MM.1S (cell line): ENCODE measurements at regions not wholly inside any gene's neighbourhood (a gene's known extent, or its start where the extent isn't known, plus 50 kb on each side); places are given as distances from the start of the nearest gene placed in this dataset.

Experiments used
- DNase-seq: peaks from one replicate; pipeline ENCODE4 v3.0.0-alpha.2; 2015
- H2AFZ ChIP-seq: fragments of 300-600 bp; sonication (generic); 2 replicates; pipeline ENCODE4 v1.6.0; 2016; ENCODE audit warnings: antibody characterized with exemption, low read length
- H3F3A ChIP-seq: fragments of 300-600 bp; sonication (generic); 2 replicates; pipeline ENCODE4 v1.6.1; 2016; ENCODE audit warnings: mild to moderate bottlenecking, antibody characterized with exemption, low read length, moderate library complexity, mixed read lengths; ENCODE audit not compliant: insufficient read depth
- H3K27ac ChIP-seq: fragments of 300-600 bp; sonication (generic); 2 replicates; pipeline ENCODE4 v1.5.1; 2016; ENCODE audit warnings: mild to moderate bottlenecking, low read length
- H3K27me3 ChIP-seq: fragments of 300-600 bp; sonication (generic); replicated peaks from 2 replicates; pipeline ENCODE4 v1.6.0; 2016; ENCODE audit warnings: low read length; ENCODE audit not compliant: insufficient read depth
- H3K36me3 ChIP-seq: fragments of 300-600 bp; sonication (generic); replicated peaks from 2 replicates; pipeline ENCODE4 v1.6.1; 2016; ENCODE audit warnings: mild to moderate bottlenecking, low read length, mixed read lengths; ENCODE audit not compliant: insufficient read depth
- H3K4me1 ChIP-seq: fragments of 300-600 bp; sonication (generic); 2 replicates; pipeline ENCODE4 v1.6.1; 2016; ENCODE audit warnings: low read length, mixed read lengths
- H3K4me2 ChIP-seq: fragments of 300-600 bp; sonication (generic); 2 replicates; pipeline ENCODE4 v1.6.0; 2016; ENCODE audit warnings: low read depth, low read length
- H3K4me3 ChIP-seq: fragments of 300-600 bp; sonication (generic); 2 replicates; pipeline ENCODE4 v1.5.1; 2016; ENCODE audit warnings: low read length, mixed read lengths
- H3K79me2 ChIP-seq: fragments of 300-600 bp; sonication (generic); 2 replicates; pipeline ENCODE4 v1.6.1; 2016; ENCODE audit warnings: mixed run types, low read length, mixed read lengths
- H3K9ac ChIP-seq: fragments of 300-600 bp; sonication (generic); 2 replicates; pipeline ENCODE4 v1.6.1; 2016; ENCODE audit warnings: low read length, mixed read lengths
- H3K9me2 ChIP-seq: fragments of 300-600 bp; sonication (generic); replicated peaks from 2 replicates; pipeline ENCODE4 v1.6.1; 2016; ENCODE audit warnings: mild to moderate bottlenecking, low read length, mixed read lengths; ENCODE audit not compliant: insufficient read depth
- H3K9me3 ChIP-seq: fragments of 300-600 bp; sonication (generic); replicated peaks from 2 replicates; pipeline ENCODE4 v1.6.1; 2016; ENCODE audit warnings: mild to moderate bottlenecking, low read length, mixed read lengths; ENCODE audit not compliant: insufficient read depth
- H4K20me1 ChIP-seq: fragments of 300-600 bp; sonication (generic); 2 replicates; pipeline ENCODE4 v1.6.1; 2016; ENCODE audit warnings: mild to moderate bottlenecking, low read length, moderate library complexity, mixed read lengths; ENCODE audit not compliant: insufficient read depth
- CTCF ChIP-seq: fragments of 300-600 bp; sonication (generic); IDR thresholded peaks from 2 replicates; pipeline ENCODE4 v1.5.1; 2016; ENCODE audit warnings: antibody characterized with exemption, low read length, mixed read lengths
- EZH2 ChIP-seq: fragments of 300-600 bp; sonication (generic); optimal IDR thresholded peaks from 2 replicates; pipeline ENCODE3; 2017; ENCODE audit warnings: low read depth, mild to moderate bottlenecking, antibody characterized with exemption, low read length, mixed read lengths
- EZH2phosphoT487 ChIP-seq: fragments of 300-600 bp; sonication (generic); IDR thresholded peaks from 2 replicates; pipeline ENCODE4 v1.6.1; 2018; ENCODE audit warnings: antibody characterized with exemption, low read length

GRCh38 chr22:22999523-22999922, 70.8 kb upstream of the GNAZ start:
- Histone ChIP-seq H3K4me1 (peaks cover 23% of the 10 kb centered on the region), H3K27me3 (no peaks in the 10 kb centered on the region), H3K36me3 (no peaks in the 10 kb centered on the region), H3K9ac (no peak overlapping the region), H3K27ac (no peak overlapping the region), H3K9me2 (no peaks in the 10 kb centered on the region), H3K4me3 (no peak overlapping the region), H3K9me3 (no peaks in the 10 kb centered on the region), H2AFZ (no peak overlapping the region), H3F3A (peaks cover 12% of the 10 kb centered on the region), H3K79me2 (no peaks in the 10 kb centered on the region), H3K4me2 (no peak overlapping the region), H4K20me1 (no peaks in the 10 kb centered on the region)
- no peak for DNase-seq
- no peak for TF ChIP-seq CTCF
- no peak for TF ChIP-seq EZH2phosphoT487
- no peak for TF ChIP-seq EZH2

GRCh38 chr22:23000657-23001347, 69.5 kb upstream of the GNAZ start:
- Histone ChIP-seq H3K36me3 (no peaks in the 10 kb centered on the region), H3F3A (no peaks in the 10 kb centered on the region; the same call in 1 of the 2 replicates), H4K20me1 (no peaks in the 10 kb centered on the region), H3K9me3 (no peaks in the 10 kb centered on the region), H2AFZ (no peak overlapping the region), H3K9me2 (no peaks in the 10 kb centered on the region), H3K79me2 (no peaks in the 10 kb centered on the region), H3K4me1 (peaks cover 11% of the 10 kb centered on the region), H3K27ac (no peak overlapping the region), H3K4me3 (no peak overlapping the region), H3K9ac (no peak overlapping the region), H3K4me2 (no peak overlapping the region), H3K27me3 (no peaks in the 10 kb centered on the region)
- no peak for DNase-seq
- no peak for TF ChIP-seq EZH2
- TF ChIP-seq CTCF = no peak
- TF ChIP-seq EZH2phosphoT487 = no peak

GRCh38 chr22:23001463-23001862, 68.9 kb upstream of the GNAZ start:
- Histone ChIP-seq H3K36me3 (no peaks in the 10 kb centered on the region), H3K4me3 (no peak overlapping the region), H2AFZ (no peak overlapping the region), H3K4me2 (no peak overlapping the region), H3K9me2 (no peaks in the 10 kb centered on the region), H3K27me3 (no peaks in the 10 kb centered on the region), H4K20me1 (no peaks in the 10 kb centered on the region), H3K79me2 (no peaks in the 10 kb centered on the region), H3K9ac (no peak overlapping the region), H3K27ac (no peak overlapping the region), H3K9me3 (no peaks in the 10 kb centered on the region), H3K4me1 (peaks cover 9% of the 10 kb centered on the region; the same call in 1 of the 2 replicates), H3F3A (no peaks in the 10 kb centered on the region)
- DNase-seq = no peak
- TF ChIP-seq EZH2phosphoT487 = no peak
- TF ChIP-seq EZH2 = no peak
- TF ChIP-seq CTCF = no peak
